ENCODE measurements at regions not wholly inside any gene's neighbourhood (a gene's known extent, or its start where the extent isn't known, plus 50 kb on each side); places are given as distances from the start of the nearest gene placed in this dataset.

DNA sequence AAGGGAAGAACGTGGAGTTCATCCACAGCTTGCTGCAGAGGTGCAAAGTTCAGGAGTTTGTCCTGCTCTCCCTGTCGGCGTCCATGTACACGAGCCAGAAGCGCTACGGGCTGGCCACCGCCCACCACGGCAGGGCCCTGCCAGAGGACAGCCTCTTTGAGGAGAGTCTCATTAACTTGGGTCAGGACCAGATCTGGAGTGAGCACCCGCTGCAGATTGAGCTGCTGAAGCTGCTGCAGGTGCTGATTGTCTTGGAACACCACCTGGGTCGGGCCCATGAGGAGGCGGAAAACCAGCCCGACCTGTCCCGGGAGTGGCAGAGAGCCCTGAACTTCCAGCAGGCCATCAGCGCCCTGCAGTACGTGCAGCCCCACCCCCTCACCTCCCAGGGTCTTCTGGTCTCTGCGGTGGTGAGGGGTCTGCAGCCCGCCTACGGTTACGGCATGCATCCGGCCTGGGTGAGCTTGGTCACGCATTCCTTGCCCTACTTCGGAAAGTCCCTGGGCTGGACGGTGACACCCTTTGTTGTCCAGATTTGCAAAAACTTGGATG lies 73.8 kb upstream of the MORC3 start (continued):
- TF ChIP-seq RNF2 (IDR thresholded peaks at IDR 0.05; ENCODE audit: borderline replicate concordance, low read depth, low read length, missing control alignments, poor library complexity, severe bottlenecking) (no peak), ZNF274 (IDR thresholded peaks at IDR 0.05; ENCODE audit: borderline replicate concordance, extremely low read depth, low read length) (no peak), PHF8 (conservative IDR thresholded peaks at IDR 0.05; ENCODE audit: low read depth, low read length) (no peak)

Measured in H1 (cell line).